ENCODE measurements at regions not wholly inside any gene's neighbourhood (a gene's known extent, or its start where the extent isn't known, plus 50 kb on each side); places are given as distances from the start of the nearest gene placed in this dataset.

- no peak for TF ChIP-seq CTCF (IDR thresholded peaks at IDR 0.05)
- DNase-seq (ENCODE audit: low spot score) (no peak), ATAC-seq (ENCODE audit: low FRiP score) (no peak)
Measured at GRCh38 chr5:61215996-61216395, 53.7 kb upstream of the SMIM15 start.

- no peak for DNase-seq (ENCODE audit: low spot score)
- no peak for ATAC-seq (ENCODE audit: low FRiP score)
- TF ChIP-seq CTCF (IDR thresholded peaks at IDR 0.05), result no peak
Measured at GRCh38 chr5:61216741-61217140, 54.5 kb upstream of the SMIM15 start.

GRCh38 chr5:61217214-61217613 lies 54.9 kb upstream of the SMIM15 start:
- ATAC-seq (ENCODE audit: low FRiP score) (no peak), DNase-seq (ENCODE audit: low spot score) (no peak)
- TF ChIP-seq CTCF (IDR thresholded peaks at IDR 0.05), result no peak

- ATAC-seq (ENCODE audit: low FRiP score), result no peak
- DNase-seq (ENCODE audit: low spot score), result no peak
- no peak for TF ChIP-seq CTCF (IDR thresholded peaks at IDR 0.05)
Measured at GRCh38 chr5:61228229-61228628, 66.0 kb upstream of the SMIM15 start.

- TF ChIP-seq CTCF (IDR thresholded peaks at IDR 0.05), result no peak
- ATAC-seq (ENCODE audit: low FRiP score), result no peak
- no peak for DNase-seq (ENCODE audit: low spot score)
Measured at GRCh38 chr5:61228691-61229280, 66.5 kb upstream of the SMIM15 start.

- DNase-seq (ENCODE audit: low spot score) (no peak), ATAC-seq (ENCODE audit: low FRiP score) (no peak)
- no peak for TF ChIP-seq CTCF (IDR thresholded peaks at IDR 0.05)
Measured at GRCh38 chr5:61229416-61229815, 67.1 kb upstream of the SMIM15 start.

- no peak for TF ChIP-seq CTCF (IDR thresholded peaks at IDR 0.05)
- DNase-seq (ENCODE audit: low spot score) (no peak), ATAC-seq (ENCODE audit: low FRiP score) (no peak)
Measured at GRCh38 chr5:61230492-61230891, 68.2 kb upstream of the SMIM15 start.

Data from omental fat pad (tissue), 3 donors.